ENCODE measurements at regions not wholly inside any gene's neighbourhood (a gene's known extent, or its start where the extent isn't known, plus 50 kb on each side); places are given as distances from the start of the nearest gene placed in this dataset.

- no peak for DNase-seq (ENCODE audit: low read depth)
- H3K4me3 ChIP-seq (ENCODE audit: low read depth, low read length), result no peak overlapping the region
- no peak for TF ChIP-seq POLR2A (IDR thresholded peaks at IDR 0.05; ENCODE audit: extremely low read depth, insufficient read length)
- TF ChIP-seq, protein P1, sequence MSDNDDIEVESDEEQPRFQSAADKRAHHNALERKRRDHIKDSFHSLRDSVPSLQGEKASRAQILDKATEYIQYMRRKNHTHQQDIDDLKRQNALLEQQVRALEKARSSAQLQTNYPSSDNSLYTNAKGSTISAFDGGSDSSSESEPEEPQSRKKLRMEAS (IDR thresholded peaks at IDR 0.05; ENCODE audit: low read depth, low read length), result no peak
- TF ChIP-seq MYC (IDR thresholded peaks at IDR 0.05; ENCODE audit: low read depth, low read length), result no peak
- TF ChIP-seq, protein P2, sequence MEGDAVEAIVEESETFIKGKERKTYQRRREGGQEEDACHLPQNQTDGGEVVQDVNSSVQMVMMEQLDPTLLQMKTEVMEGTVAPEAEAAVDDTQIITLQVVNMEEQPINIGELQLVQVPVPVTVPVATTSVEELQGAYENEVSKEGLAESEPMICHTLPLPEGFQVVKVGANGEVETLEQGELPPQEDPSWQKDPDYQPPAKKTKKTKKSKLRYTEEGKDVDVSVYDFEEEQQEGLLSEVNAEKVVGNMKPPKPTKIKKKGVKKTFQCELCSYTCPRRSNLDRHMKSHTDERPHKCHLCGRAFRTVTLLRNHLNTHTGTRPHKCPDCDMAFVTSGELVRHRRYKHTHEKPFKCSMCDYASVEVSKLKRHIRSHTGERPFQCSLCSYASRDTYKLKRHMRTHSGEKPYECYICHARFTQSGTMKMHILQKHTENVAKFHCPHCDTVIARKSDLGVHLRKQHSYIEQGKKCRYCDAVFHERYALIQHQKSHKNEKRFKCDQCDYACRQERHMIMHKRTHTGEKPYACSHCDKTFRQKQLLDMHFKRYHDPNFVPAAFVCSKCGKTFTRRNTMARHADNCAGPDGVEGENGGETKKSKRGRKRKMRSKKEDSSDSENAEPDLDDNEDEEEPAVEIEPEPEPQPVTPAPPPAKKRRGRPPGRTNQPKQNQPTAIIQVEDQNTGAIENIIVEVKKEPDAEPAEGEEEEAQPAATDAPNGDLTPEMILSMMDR (IDR thresholded peaks at IDR 0.05; ENCODE audit: low read depth, low read length), result no peak
Observed at GRCh38 chr15:77768107-77768506, 135.4 kb upstream of the LINGO1 start.

DNA sequence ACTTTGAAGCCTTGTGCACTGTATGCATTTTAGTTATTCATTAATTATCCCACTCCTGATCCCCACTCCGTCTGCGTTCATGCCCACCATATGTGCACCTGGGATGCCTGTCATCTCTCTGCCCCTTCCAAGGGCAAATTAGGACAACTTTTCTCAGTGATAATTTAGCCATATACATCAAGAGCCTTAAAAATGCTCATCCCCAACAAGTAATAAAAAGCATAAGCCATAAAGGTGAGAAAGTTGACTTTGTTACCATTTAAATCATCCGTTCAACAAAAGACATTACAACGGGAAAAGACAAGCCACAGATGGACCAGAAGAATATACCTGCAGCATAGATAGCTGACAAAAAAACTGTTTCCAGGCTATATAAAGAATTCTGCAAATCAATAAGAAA lies 131.4 kb upstream of the LINGO1 start:
- TF ChIP-seq POLR2A (IDR thresholded peaks at IDR 0.05; ENCODE audit: extremely low read depth, insufficient read length) (no peak), MYC (IDR thresholded peaks at IDR 0.05; ENCODE audit: low read depth, low read length) (no peak)
- TF ChIP-seq, protein P1 (IDR thresholded peaks at IDR 0.05; ENCODE audit: low read depth, low read length), result no peak
- TF ChIP-seq, protein P2 (IDR thresholded peaks at IDR 0.05; ENCODE audit: low read depth, low read length), result no peak
- H3K4me3 ChIP-seq (ENCODE audit: low read depth, low read length), result no peak overlapping the region
- no peak for DNase-seq (ENCODE audit: low read depth)

DNA sequence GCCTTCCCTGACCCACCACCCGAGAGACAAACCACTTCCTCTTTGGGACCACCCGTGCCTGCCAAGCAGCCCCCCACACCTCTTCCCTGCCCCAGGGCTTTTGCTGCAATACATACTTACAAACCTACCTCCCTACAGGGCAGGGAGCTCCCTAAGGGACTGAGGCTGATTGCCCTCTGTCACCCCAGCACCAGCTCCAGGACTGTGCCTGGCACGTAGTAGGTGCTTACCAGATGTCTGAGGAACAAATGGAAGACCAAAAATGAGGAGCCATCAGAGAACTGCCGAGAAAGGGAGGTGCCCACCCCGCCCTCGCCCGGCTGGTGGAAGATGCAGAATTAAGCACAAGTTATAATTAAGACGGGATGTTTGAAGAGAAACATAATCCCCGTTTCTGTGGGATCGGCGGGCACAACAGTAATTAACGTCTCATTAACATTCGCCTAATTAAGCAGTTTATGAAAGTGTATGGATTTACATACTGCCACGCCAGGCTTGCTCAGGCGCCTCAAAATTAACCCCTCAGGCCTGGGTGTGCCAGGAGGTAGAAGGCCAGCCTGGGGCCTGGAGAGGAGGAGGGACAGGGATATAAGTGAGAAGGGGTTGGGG lies 130.1 kb upstream of the LINGO1 start:
- DNase-seq (ENCODE audit: low read depth), result no peak
- H3K4me3 ChIP-seq (ENCODE audit: low read depth, low read length), result no peak overlapping the region
- TF ChIP-seq POLR2A (IDR thresholded peaks at IDR 0.05; ENCODE audit: extremely low read depth, insufficient read length) (no peak), MYC (IDR thresholded peaks at IDR 0.05; ENCODE audit: low read depth, low read length) (no peak)
- TF ChIP-seq, protein P2 (IDR thresholded peaks at IDR 0.05; ENCODE audit: low read depth, low read length), result no peak
- TF ChIP-seq, protein P1 (IDR thresholded peaks at IDR 0.05; ENCODE audit: low read depth, low read length), result no peak

DNA sequence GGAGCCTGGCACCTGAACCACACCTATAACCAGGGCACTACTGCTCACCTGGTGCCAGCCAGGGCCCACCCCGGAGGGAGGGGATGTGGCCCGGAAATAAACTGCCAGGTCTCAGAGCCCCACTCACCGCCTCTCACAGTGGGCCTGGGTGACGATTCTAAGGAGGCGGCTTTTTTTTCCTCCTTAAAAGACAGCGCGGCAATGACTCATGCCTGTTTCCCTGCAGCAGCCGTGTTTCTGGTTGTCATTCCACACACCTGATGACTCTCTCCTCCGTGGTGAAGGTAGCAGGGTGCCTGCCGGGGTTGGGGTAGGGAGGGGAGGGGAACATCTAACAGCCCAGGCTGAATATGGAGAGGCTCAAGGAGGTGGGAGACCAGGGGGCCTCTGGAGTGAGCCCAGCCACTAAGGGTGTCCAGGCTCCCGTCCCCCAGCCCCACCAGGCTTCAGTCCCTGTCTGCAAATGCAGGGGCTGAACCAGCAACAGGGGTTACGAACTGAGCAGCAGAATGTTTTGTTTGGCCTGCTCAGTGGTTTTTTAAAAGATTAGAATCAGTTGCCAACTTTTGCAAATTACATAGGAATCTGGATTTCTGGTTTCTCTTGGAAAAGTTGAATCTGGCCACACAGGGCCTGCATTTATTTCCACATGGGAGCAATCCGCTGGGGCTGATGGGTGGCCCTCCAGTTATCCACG lies 127.3 kb upstream of the LINGO1 start:
- TF ChIP-seq, protein P2 (IDR thresholded peaks at IDR 0.05; ENCODE audit: low read depth, low read length), result no peak
- TF ChIP-seq MYC (IDR thresholded peaks at IDR 0.05; ENCODE audit: low read depth, low read length) (no peak), POLR2A (IDR thresholded peaks at IDR 0.05; ENCODE audit: extremely low read depth, insufficient read length) (no peak)
- TF ChIP-seq, protein P1 (IDR thresholded peaks at IDR 0.05; ENCODE audit: low read depth, low read length), result no peak
- no peak for DNase-seq (ENCODE audit: low read depth)

GRCh38 chr15:77753939-77754338 lies 121.2 kb upstream of the LINGO1 start:
- DNase-seq (ENCODE audit: low read depth), result no peak
- no peak for TF ChIP-seq MYC (IDR thresholded peaks at IDR 0.05; ENCODE audit: low read depth, low read length)
- TF ChIP-seq, protein P2 (IDR thresholded peaks at IDR 0.05; ENCODE audit: low read depth, low read length), result no peak
- TF ChIP-seq POLR2A (IDR thresholded peaks at IDR 0.05; ENCODE audit: extremely low read depth, insufficient read length), result no peak
- TF ChIP-seq, protein P1 (IDR thresholded peaks at IDR 0.05; ENCODE audit: low read depth, low read length), result no peak
- H3K4me3 ChIP-seq (ENCODE audit: low read depth, low read length), result no peak overlapping the region

More for the DNA sequence above, 127.3 kb upstream of the LINGO1 start:
- H3K4me3 ChIP-seq (ENCODE audit: low read depth, low read length), result no peak overlapping the region

Measured in NB4 (cell line).